ENCODE measurements at regions not wholly inside any gene's neighbourhood (a gene's known extent, or its start where the extent isn't known, plus 50 kb on each side); places are given as distances from the start of the nearest gene placed in this dataset.

- TF ChIP-seq, protein P1, sequence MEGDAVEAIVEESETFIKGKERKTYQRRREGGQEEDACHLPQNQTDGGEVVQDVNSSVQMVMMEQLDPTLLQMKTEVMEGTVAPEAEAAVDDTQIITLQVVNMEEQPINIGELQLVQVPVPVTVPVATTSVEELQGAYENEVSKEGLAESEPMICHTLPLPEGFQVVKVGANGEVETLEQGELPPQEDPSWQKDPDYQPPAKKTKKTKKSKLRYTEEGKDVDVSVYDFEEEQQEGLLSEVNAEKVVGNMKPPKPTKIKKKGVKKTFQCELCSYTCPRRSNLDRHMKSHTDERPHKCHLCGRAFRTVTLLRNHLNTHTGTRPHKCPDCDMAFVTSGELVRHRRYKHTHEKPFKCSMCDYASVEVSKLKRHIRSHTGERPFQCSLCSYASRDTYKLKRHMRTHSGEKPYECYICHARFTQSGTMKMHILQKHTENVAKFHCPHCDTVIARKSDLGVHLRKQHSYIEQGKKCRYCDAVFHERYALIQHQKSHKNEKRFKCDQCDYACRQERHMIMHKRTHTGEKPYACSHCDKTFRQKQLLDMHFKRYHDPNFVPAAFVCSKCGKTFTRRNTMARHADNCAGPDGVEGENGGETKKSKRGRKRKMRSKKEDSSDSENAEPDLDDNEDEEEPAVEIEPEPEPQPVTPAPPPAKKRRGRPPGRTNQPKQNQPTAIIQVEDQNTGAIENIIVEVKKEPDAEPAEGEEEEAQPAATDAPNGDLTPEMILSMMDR (conservative IDR thresholded peaks at IDR 0.05; ENCODE audit: low read depth, low read length), result no peak
- TF ChIP-seq EZH2phosphoT487 (IDR thresholded peaks at IDR 0.05; ENCODE audit: borderline replicate concordance, low read length) (no peak), EZH2 (IDR thresholded peaks at IDR 0.05; ENCODE audit: low read length, unreplicated experiment) (no peak)
Observed at GRCh38 chr12:92558806-92559205, 144.0 kb upstream of the PLEKHG7 start.
